Activated CD8-positive, alpha-beta memory T cell treated with anti-CD3 and anti-CD28 coated beads, Interleukin-2, amount 10 ng/mL, durations not matched to agents 7 days and 5 days (primary cell): ENCODE measurements at regions not wholly inside any gene's neighbourhood (a gene's known extent, or its start where the extent isn't known, plus 50 kb on each side); places are given as distances from the start of the nearest gene placed in this dataset.

Source experiments
- ATAC-seq: fragments of 150-1000 bp; cut with Tn5 transposase; one replicate; pipeline ENCODE4 v1.10.0; 2021; ENCODE audit warnings: moderate library complexity
- CTCF ChIA-PET: fragments of 350-600 bp; sonication (Branson Sonifier 250); formaldehyde crosslinking; loops from one replicate; lab custom pipeline; 2021; ENCODE audit warnings: antibody characterized with exemption; lab: Charles Lee
- DNase-seq: peaks from one replicate; pipeline ENCODE4 v3.0.0-alpha.2; 2020
- H3K27ac Mint-ChIP-seq: one replicate; pipeline ENCODE4 v1.8.0; 2021; ENCODE audit warnings: mild to moderate bottlenecking, mixed read lengths
- H3K27me3 Mint-ChIP-seq: one replicate; pipeline ENCODE4 v1.8.0; 2021; ENCODE audit warnings: mixed read lengths
- H3K36me3 Mint-ChIP-seq: one replicate; pipeline ENCODE4 v1.8.0; 2021; ENCODE audit warnings: mild to moderate bottlenecking, mixed read lengths
- H3K4me1 Mint-ChIP-seq: one replicate; pipeline ENCODE4 v1.8.0; 2021; ENCODE audit warnings: mixed read lengths
- H3K4me3 Mint-ChIP-seq: one replicate; pipeline ENCODE4 v1.8.0; 2021; ENCODE audit warnings: mild to moderate bottlenecking, moderate library complexity, mixed read lengths
- H3K9me3 Mint-ChIP-seq: one replicate; pipeline ENCODE4 v1.8.0; 2022; ENCODE audit warnings: low read depth, mixed read lengths

- H3K4me1 Mint-ChIP-seq = no peaks in the 10 kb centered on the region
- no peaks in the 10 kb centered on the region for H3K36me3 Mint-ChIP-seq
- no peak for DNase-seq
- H3K4me3 Mint-ChIP-seq = no peak overlapping the region
- H3K9me3 Mint-ChIP-seq = no peaks in the 10 kb centered on the region
- no peaks in the 10 kb centered on the region for H3K27me3 Mint-ChIP-seq
- no peak for ATAC-seq
- CTCF ChIA-PET = no interaction called here
- no peak overlapping the region for H3K27ac Mint-ChIP-seq
Measured at GRCh38 chr10:78688230-78688900, 380.4 kb upstream of the ZMIZ1 start.

GRCh38 chr10:78688901-78689583 lies 379.7 kb upstream of the ZMIZ1 start:
- no peaks in the 10 kb centered on the region for H3K27me3 Mint-ChIP-seq

GRCh38 chr10:78689584-78689935 lies 379.2 kb upstream of the ZMIZ1 start:
- Mint-ChIP-seq H3K27me3 (no peaks in the 10 kb centered on the region), H3K27ac (no peak overlapping the region), H3K36me3 (no peaks in the 10 kb centered on the region), H3K4me3 (no peak overlapping the region), H3K9me3 (no peaks in the 10 kb centered on the region), H3K4me1 (no peaks in the 10 kb centered on the region)
- CTCF ChIA-PET = no interaction called here
- DNase-seq = no peak
- ATAC-seq = no peak

More at GRCh38 chr10:78688901-78689583, 379.7 kb upstream of the ZMIZ1 start:
- no peaks in the 10 kb centered on the region for H3K9me3 Mint-ChIP-seq
- no peaks in the 10 kb centered on the region for H3K36me3 Mint-ChIP-seq
- no peak overlapping the region for H3K4me3 Mint-ChIP-seq
- H3K27ac Mint-ChIP-seq = no peak overlapping the region
- H3K4me1 Mint-ChIP-seq = no peaks in the 10 kb centered on the region
- CTCF ChIA-PET = no interaction called here
- ATAC-seq = no peak
- DNase-seq = no peak

GRCh38 chr10:78690354-78691111 lies 378.2 kb upstream of the ZMIZ1 start:
- Mint-ChIP-seq H3K27ac (no peak overlapping the region), H3K36me3 (no peaks in the 10 kb centered on the region), H3K27me3 (no peaks in the 10 kb centered on the region), H3K9me3 (no peaks in the 10 kb centered on the region), H3K4me3 (no peak overlapping the region), H3K4me1 (no peaks in the 10 kb centered on the region)
- no peak for ATAC-seq
- CTCF ChIA-PET = no interaction called here
- no peak for DNase-seq

GRCh38 chr10:78691301-78692030 lies 377.3 kb upstream of the ZMIZ1 start:
- H3K27me3 Mint-ChIP-seq = no peaks in the 10 kb centered on the region
- H3K4me1 Mint-ChIP-seq = no peaks in the 10 kb centered on the region
- H3K4me3 Mint-ChIP-seq = no peak overlapping the region
- no peak for ATAC-seq
- CTCF ChIA-PET = no interaction called here
- no peaks in the 10 kb centered on the region for H3K36me3 Mint-ChIP-seq
- no peak overlapping the region for H3K27ac Mint-ChIP-seq
- H3K9me3 Mint-ChIP-seq = no peaks in the 10 kb centered on the region
- peak; percentile 15 for DNase-seq

GRCh38 chr10:78692071-78692470 lies 376.7 kb upstream of the ZMIZ1 start:
- CTCF ChIA-PET = no interaction called here
- Mint-ChIP-seq H3K27ac (no peak overlapping the region), H3K27me3 (no peaks in the 10 kb centered on the region)

GRCh38 chr10:78695846-78696245 lies 372.9 kb upstream of the ZMIZ1 start:
- CTCF ChIA-PET = no interaction called here
- Mint-ChIP-seq H3K27ac (no peak overlapping the region), H3K36me3 (no peaks in the 10 kb centered on the region), H3K4me1 (peaks cover 3% of the 10 kb centered on the region), H3K9me3 (no peaks in the 10 kb centered on the region), H3K4me3 (no peak overlapping the region), H3K27me3 (no peaks in the 10 kb centered on the region)
- no peak for DNase-seq
- no peak for ATAC-seq

More at GRCh38 chr10:78692071-78692470, 376.7 kb upstream of the ZMIZ1 start:
- Mint-ChIP-seq H3K36me3 (no peaks in the 10 kb centered on the region), H3K9me3 (no peaks in the 10 kb centered on the region), H3K4me3 (no peak overlapping the region), H3K4me1 (no peaks in the 10 kb centered on the region)
- DNase-seq (no peak), ATAC-seq (no peak)

- CTCF ChIA-PET = no interaction called here
- H3K27ac Mint-ChIP-seq = no peak overlapping the region
- no peaks in the 10 kb centered on the region for H3K36me3 Mint-ChIP-seq
- no peak overlapping the region for H3K4me3 Mint-ChIP-seq
- H3K9me3 Mint-ChIP-seq = no peaks in the 10 kb centered on the region
- H3K4me1 Mint-ChIP-seq = peaks cover 3% of the 10 kb centered on the region
- no peaks in the 10 kb centered on the region for H3K27me3 Mint-ChIP-seq
- DNase-seq = no peak
- no peak for ATAC-seq
Measured at GRCh38 chr10:78696791-78697395, 371.9 kb upstream of the ZMIZ1 start.

- H3K9me3 Mint-ChIP-seq = no peaks in the 10 kb centered on the region
- H3K27me3 Mint-ChIP-seq = no peaks in the 10 kb centered on the region
- CTCF ChIA-PET = no interaction called here
- H3K36me3 Mint-ChIP-seq = no peaks in the 10 kb centered on the region
- H3K4me3 Mint-ChIP-seq = no peak overlapping the region
- H3K4me1 Mint-ChIP-seq = peaks cover 3% of the 10 kb centered on the region
- no peak for ATAC-seq
- H3K27ac Mint-ChIP-seq = no peak overlapping the region
- no peak for DNase-seq
Measured at GRCh38 chr10:78699971-78700370, 368.8 kb upstream of the ZMIZ1 start.

- Mint-ChIP-seq H3K27ac (no peak overlapping the region), H3K27me3 (peaks cover 2% of the 10 kb centered on the region), H3K4me1 (peaks cover 3% of the 10 kb centered on the region), H3K36me3 (no peaks in the 10 kb centered on the region), H3K9me3 (no peaks in the 10 kb centered on the region), H3K4me3 (no peak overlapping the region)
- CTCF ChIA-PET = no interaction called here
- DNase-seq (no peak), ATAC-seq (no peak)
Measured at GRCh38 chr10:78700413-78700812, 368.4 kb upstream of the ZMIZ1 start.

- Mint-ChIP-seq H3K4me1 (peaks cover 3% of the 10 kb centered on the region), H3K4me3 (no peak overlapping the region), H3K27ac (no peak overlapping the region), H3K36me3 (no peaks in the 10 kb centered on the region), H3K9me3 (no peaks in the 10 kb centered on the region), H3K27me3 (peaks cover 2% of the 10 kb centered on the region)
- no peak for ATAC-seq
- CTCF ChIA-PET = no interaction called here
- no peak for DNase-seq
Measured at GRCh38 chr10:78700816-78701520, 367.8 kb upstream of the ZMIZ1 start.

GRCh38 chr10:78702186-78702585 lies 366.6 kb upstream of the ZMIZ1 start:
- no peak overlapping the region for H3K27ac Mint-ChIP-seq
- CTCF ChIA-PET = no interaction called here
- H3K4me1 Mint-ChIP-seq = peaks cover 3% of the 10 kb centered on the region
- H3K9me3 Mint-ChIP-seq = no peaks in the 10 kb centered on the region
- H3K4me3 Mint-ChIP-seq = no peak overlapping the region
- no peak for DNase-seq
- H3K27me3 Mint-ChIP-seq = peaks cover 2% of the 10 kb centered on the region
- no peak for ATAC-seq
- H3K36me3 Mint-ChIP-seq = no peaks in the 10 kb centered on the region

- Mint-ChIP-seq H3K36me3 (no peaks in the 10 kb centered on the region), H3K4me3 (no peak overlapping the region), H3K9me3 (no peaks in the 10 kb centered on the region), H3K27ac (no peak overlapping the region), H3K4me1 (peaks cover 3% of the 10 kb centered on the region), H3K27me3 (peaks cover 2% of the 10 kb centered on the region)
- DNase-seq (no peak), ATAC-seq (no peak)
- CTCF ChIA-PET = no interaction called here
Measured at GRCh38 chr10:78702876-78703275, 365.9 kb upstream of the ZMIZ1 start.
